ENCODE measurements at regions not wholly inside any gene's neighbourhood (a gene's known extent, or its start where the extent isn't known, plus 50 kb on each side); places are given as distances from the start of the nearest gene placed in this dataset.
"Not testable (repeated sequence)": the region's sequence is repeated elsewhere in the genome, so short reads cannot be mapped to it uniquely, and the experiment has no call there.

DNA sequence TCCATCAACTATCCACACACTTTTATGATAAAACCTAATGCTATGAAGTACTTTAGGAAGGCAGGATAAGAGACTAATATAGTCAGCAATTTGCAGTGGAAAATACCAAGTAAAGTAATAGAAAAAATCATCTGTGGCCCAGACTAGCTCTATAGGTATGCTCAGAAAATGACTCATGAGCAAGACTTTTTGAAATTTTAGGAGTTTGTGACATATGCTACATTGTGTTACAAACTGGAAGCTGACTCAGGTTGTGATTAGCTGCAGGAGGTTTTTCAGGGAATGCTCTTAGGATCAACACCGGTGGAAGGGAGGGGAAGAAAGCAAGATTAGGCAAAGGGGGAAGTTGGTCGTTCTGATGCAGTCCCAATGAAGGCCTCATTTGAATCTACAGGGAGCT, 56.1 kb downstream of the FEZF1 start:
- DNase-seq, result no peak

DNA sequence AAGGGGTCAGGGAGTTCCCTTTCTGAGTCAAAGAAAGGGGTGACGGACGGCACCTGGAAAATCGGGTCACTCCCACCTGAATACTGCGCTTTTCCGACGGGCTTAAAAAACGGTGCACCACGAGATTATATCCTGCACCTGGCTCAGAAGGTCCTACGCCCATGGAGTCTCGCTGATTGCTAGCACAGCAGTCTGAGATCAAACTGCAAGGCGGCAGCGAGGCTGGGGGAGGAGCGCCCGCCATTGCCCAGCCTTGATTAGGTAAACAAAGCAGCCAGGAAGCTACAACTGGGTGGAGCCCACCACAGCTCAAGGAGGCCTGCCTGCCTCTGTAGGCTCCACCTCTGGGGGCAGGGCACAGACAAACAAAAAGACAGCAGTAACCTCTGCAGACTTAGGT, 65.8 kb downstream of the FEZF1 start:
- not testable (repeated sequence) for DNase-seq

DNA sequence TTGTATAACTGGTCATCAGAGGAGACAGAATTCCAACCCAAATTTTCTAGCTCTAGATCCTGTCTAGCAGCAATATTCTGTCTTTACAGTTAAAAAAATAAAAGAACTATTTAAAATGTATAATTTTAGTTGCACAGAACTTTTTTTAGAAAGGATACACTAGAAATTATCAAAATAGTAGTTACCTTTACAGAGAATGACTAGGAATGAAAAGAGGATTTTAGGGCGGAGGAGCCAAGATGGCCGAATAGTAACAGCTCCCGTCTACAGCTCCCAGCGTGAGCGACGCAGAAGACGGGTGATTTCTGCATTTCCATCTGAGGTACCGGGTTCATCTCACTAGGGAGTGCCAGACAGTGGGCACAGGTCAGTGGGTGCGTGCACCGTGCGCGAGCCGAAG, 66.3 kb downstream of the FEZF1 start:
- peak in 1 of 2 experiments; percentile 5 for DNase-seq

DNA sequence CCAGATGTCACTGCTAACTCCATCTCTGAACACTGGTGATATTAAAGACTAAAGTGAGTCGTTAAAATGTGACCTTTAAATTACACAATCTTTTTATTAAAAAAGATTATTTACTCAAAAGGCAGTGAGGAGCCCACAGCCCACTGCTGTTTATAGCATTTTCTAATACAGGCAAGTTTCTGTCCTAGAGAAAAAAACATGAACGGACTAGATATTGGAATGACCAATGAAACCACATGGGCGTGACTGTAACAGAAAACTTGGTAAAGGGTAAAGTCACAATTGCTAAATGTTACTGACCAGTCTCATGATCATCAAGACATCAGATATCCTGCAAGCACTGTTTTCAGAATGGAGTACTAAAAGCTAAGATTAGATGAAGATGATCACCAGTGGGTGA, 78.7 kb downstream of the FEZF1 start:
- DNase-seq, result no peak

DNA sequence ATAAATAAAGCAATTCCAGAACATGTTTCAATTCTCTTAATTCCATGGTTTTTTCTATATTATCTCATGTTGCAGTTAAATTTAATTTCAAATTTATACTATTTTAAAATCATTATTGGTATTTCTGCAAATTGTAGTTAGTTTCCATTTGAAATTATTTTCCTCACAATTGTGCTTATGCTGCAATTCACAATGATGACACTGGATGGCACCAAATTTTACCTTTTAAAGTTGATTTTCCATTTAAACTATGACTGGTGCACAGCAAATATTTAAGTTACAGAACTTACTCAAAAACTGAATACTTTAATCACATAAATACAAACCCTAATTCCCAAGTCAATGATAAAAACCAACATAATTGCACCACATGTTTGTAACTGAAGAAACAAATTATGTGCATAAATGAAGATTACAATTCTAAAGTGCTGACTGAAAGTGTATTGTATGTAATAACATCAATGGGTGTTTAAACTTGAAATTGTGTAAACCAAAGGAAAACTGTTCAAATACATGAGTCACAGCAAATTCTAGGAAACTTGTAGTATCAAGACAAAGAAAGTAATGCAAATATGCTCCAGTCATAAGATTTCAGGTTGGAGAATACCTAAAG, 75.3 kb upstream of the AASS start:
- peak; percentile 2 to 54 for DNase-seq

DNA sequence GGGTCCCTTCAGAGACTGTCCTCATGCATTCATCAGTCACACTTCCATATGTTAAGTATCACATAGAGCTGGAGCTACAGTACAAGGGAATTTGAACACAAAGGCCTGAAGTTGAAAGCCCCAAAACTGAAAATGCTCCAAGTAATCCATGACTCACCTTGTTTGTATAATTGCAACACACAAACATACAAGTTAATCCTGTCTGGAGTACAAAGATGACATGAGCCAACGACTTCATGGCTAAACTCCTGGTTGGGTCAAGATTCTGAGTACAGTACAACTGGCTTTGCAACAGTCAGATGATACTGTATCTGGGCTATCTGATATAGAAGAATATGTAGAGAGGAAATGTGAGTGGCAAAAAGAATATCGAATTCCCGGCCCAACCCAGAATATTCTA, 73.1 kb upstream of the AASS start:
- no peak for DNase-seq

DNA sequence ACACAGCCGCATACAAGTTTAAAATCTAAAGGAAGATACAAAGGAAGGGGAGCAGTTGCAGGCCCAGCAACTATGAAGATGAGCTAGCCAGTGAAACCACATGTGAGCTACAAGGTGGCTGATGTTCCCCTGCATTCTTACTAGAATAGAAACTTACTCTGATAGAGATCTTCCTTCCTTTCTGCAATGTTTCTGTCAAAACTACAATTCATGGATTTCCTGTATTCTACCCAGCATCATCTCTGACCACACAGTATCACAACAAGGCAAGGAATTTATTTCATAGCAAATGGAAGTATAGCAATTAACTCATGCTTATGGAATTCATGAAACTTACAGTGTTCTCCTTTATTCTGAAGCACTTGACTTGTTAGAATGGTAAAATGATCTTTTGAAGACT, 68.7 kb upstream of the AASS start:
- no peak for DNase-seq

DNA sequence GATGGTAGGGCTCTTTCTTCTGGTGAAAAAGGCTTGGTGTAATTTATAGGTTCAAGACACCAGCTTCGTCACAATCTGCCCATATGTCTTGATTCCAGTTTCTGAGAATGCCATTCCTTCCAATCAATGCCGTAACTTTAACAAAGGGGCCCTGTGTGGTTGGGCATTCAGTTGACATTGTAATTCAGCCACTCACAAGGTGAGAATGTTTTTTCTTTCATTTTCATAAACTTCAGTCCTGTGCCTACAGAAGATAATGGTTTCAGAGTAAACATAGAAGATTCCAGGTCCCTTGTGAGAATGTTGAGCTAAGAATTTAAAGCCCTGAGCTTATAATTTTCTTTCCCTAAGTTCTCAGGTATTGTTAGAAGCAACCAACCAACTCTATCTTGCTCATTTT, 67.3 kb upstream of the AASS start:
- no peak for DNase-seq

DNA sequence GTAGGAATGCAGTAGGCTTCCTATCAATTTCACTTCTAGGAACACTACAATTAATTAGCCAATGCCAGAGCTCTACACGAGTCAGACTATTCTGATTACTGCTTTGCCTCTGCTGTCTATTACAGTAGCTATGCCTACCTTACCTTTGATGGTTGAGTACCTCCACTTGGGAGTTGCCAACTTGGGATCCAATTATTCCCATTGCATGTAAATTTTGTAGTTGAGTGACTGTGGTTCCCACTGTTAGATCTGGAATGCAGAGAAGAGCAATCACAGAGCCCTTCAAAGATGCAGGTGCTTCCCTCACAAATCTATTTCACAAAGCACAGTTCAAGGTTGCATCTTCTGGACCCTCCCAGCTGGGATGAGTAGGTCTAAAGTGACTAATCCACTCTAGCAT, 62.9 kb upstream of the AASS start:
- no peak for DNase-seq

DNA sequence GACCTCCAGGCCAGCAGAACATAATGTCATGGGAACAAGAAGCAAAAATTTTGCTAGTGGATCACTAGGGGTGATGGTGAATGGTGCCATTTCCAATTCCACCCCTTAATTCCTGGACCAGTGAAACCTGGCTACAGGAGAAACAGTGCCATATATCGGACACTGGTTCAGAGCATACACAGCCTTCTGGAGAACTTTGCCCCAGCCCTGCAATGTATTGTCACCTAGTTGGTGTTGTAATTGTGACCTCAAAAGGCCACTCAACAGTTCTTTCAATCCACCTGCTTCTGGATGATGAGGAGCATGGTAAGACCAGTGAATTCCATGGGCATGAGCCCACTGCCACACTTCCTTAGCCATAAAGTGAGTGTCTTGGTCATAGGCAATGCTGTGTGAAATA, 59.8 kb upstream of the AASS start:
- no peak for DNase-seq

DNA sequence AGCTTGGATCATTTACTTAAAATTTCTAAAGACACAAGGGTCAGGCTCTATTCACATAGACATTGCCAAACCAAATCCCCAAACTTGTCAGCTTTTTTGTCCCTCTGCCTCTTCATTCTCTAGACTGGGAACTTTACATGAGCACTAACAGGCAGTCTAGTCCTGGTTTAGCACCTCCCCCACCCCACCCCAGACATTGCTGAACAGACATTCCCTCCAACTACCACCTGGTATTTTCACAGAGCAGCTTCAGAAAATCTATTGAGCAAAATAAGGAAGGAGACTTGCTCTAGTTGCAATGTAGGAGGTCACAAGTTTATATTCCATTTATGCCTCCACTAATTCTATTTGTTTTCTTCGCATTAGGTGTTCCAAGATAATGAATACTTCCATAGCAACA, 56.8 kb upstream of the AASS start:
- DNase-seq, result no peak

DNA sequence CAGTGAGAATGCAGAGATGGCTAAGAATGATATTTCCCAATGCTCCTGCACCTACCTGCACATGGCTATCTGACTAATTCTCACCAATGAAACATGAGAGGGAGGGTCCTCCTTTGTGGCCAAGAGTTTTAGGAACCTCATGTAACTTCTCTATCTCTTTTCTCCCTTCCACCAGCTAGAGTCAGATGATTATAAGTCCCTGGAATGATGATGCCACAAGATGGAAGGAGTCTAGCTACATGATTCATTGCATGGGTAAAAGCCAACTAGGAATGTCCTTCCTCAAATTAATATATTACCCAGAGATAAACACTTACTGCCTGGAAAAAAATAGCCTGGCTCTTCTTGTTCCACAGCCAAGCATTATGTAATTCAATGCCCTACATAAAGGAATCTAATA, 55.1 kb upstream of the AASS start:
- no peak for DNase-seq

DNA sequence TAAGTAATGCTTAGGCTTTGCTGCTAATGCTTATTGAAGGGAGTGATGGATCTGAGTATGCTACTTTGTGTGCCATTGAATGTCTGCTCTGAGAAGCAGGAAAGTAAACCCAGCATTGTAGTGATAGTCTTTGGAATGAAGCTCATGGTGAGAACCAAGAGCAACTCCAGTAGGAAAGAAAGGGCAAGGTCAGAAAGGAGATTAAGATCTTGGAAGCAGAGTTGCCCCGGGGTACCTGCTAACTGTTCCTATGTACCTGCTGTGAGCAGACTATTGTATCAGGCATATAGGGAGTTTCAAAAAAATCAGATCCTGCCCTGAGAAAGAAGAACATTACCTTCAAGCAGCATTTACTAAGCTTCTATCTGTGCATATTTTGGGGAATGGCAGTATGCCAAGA, 54.5 kb upstream of the AASS start:
- DNase-seq, result no peak
